ELF-1 (cell line): ENCODE measurements at regions not wholly inside any gene's neighbourhood (a gene's known extent, or its start where the extent isn't known, plus 50 kb on each side); places are given as distances from the start of the nearest gene placed in this dataset.

ENCODE experiments used
- DNase-seq: peaks from one replicate; pipeline ENCODE4 v3.0.0-alpha.2; 2016; ENCODE audit warnings: low read depth, low spot score

GRCh38 chr3:102599819-102600576 lies 165.2 kb downstream of the ZPLD1 start:
- no peak for DNase-seq

DNA sequence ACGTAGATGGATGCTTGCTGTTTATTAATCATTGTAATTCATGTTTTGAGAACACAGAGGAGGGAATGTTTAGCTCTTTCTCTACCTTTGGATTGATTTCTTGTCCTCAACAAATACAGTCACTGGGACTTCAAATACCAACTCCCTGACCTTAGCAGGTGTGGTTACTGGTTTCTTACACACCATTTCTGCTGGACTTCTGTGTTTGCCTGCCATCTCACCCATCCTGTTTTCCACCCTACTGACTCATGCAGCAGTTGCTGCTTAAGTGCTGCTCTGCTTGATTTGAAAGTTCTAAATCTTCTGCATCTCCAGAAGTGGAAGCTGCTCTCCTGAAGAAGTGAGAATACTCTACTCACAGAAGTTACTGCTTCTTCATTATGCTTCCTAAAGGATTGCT lies 170.3 kb downstream of the ZPLD1 start:
- no peak for DNase-seq

DNA sequence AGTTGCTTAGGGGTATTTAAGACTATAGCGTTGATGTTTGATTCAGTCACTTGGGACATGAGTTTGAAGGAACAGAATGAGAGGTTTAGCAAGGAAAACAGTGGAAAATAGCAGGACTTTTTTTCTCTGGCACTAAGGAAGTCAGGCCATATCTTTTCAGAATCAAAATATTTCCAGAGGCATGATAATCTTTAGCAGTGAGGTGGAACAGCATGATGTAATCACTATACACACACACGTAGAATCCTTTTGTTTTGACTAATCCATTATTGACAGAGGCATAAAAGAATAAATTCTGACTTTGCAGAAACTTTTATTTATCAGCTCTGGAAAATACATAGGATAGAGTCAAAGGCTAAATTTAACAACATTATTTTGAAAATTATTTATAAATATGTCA lies 174.1 kb downstream of the ZPLD1 start:
- no peak for DNase-seq

DNA sequence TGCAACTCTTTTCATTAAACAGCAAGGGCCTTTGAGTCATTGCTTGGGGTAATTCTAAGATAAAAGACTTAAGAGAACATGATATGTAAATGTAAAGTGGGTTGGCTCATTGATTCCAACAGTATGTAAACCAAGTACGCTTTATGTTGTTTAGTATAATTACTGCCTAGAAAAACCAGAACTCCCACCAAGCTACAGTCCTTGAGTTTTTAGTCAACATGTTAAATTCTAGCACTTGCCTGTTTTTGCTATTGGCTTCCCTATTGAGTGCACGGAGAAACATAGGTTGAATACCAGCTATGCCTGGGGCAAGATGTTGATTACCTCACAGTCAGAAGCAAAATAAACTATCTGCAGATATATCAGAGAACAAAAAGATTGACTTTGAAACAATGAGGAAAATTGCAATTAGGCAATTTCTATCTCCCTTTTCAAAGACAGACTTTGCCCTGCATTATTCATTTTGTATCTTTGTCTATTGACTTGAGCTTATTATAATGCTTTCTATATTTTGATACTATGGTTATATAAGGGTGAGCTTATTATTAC lies 179.3 kb downstream of the ZPLD1 start:
- DNase-seq: peak; percentile 8

DNA sequence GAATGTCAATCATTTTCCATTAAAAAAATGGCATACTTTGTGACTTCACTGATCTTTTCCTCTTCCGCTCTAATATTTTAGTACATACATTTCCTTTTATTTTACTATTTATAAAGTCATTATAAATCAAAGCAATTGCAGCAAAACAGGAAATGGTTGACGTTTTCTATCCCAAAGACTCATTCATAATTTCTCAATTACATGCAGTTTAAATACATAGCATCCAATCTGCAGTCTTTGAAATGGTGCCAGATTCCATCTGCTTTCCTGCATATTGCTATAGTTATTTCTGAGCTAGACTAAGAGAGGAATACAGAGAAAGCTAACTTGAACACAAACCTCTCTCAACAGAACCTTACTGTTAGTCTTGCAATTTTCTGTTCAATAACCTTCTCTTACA lies 179.8 kb downstream of the ZPLD1 start:
- DNase-seq: no peak

GRCh38 chr3:102617381-102617780 lies 182.6 kb downstream of the ZPLD1 start:
- no peak for DNase-seq

DNA sequence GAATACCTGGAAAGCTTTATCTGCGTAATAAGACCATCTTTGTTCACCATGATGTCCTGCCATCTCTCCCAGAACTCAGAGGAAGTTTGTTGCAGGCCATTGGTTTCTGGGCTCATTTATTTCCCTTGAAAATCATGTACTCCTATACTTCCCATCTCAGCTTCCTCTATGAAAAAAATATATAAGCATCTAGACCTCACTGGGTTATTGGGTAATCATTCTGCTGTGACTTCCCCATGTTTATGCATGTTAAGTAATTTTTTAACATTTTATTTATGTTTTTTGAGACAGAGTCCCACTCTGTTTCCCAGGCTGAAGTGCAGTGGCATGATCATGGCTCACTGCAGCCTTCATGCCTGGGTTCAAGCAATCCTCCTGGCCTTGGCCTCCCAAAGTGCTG lies 184.5 kb downstream of the ZPLD1 start:
- no peak for DNase-seq

- DNase-seq: no peak
Measured at GRCh38 chr3:102629943-102630342, 195.1 kb downstream of the ZPLD1 start.

GRCh38 chr3:102630531-102630930 lies 195.7 kb downstream of the ZPLD1 start:
- no peak for DNase-seq

GRCh38 chr3:102643546-102643945 lies 208.7 kb downstream of the ZPLD1 start:
- DNase-seq: no peak

GRCh38 chr3:102646557-102646956 lies 211.7 kb downstream of the ZPLD1 start:
- DNase-seq: no peak

GRCh38 chr3:102660653-102661052 lies 225.8 kb downstream of the ZPLD1 start:
- DNase-seq: no peak

GRCh38 chr3:102661707-102662497 lies 227.1 kb downstream of the ZPLD1 start:
- no peak for DNase-seq

DNA sequence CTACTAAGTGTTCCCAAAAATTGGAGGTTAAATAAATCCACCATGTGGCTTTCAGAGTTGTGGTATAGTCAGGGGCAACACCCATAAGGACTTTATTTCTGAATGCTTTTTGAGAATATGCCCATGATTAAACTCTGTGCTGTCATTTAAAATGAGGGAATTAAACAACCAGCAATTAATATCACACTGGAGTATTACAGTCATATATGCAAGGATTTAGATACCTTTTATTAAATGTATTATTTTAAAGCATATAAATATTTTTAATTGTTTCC lies 227.6 kb downstream of the ZPLD1 start:
- no peak for DNase-seq

GRCh38 chr3:102664126-102664525 lies 229.3 kb downstream of the ZPLD1 start:
- DNase-seq: no peak

- DNase-seq: no peak
Measured at GRCh38 chr3:102665183-102665582, 230.4 kb downstream of the ZPLD1 start.

DNA sequence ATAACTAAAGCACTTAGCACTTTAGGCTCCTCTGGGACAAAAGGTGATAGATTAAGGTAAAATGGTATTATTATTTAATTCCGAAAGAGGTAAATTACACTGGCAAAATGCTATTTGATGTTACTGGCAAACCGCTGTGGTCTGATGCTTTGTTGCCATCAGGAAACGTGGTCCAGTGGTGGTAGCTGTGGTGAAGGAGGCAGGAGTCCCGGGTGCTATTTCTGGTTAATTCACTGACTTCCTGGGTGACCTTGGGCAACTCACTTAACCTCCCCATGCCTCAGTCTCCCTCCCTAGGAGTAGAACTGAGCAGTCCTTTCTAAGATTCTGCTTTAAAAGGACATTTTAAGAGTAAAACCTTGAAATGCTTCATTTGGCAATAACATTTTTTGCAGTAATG lies 233.4 kb downstream of the ZPLD1 start:
- no peak for DNase-seq

DNA sequence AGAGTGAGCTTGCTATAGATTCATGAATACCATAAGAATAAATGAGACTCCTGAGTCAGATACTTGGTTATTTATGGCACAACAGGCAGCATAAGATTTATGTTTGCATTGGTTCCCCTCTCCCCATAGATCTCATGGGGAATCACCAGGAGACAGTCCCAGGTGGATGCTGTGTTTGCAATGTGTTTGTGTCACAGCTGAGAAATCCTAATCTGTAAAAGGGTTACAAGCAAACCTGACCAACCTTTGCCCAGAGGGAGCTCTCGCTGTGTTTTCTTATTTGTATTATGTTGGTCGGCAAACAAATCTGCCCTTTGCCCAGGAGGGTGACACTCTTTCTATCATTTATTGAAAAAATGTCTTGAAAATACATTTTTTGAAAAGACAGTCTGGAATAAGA lies 236.2 kb downstream of the ZPLD1 start:
- no peak for DNase-seq

GRCh38 chr3:102672305-102672704 lies 237.5 kb downstream of the ZPLD1 start:
- no peak for DNase-seq

GRCh38 chr3:102673271-102674115 lies 238.7 kb downstream of the ZPLD1 start:
- peak; percentile 82 for DNase-seq

GRCh38 chr3:102674284-102674683 lies 239.5 kb downstream of the ZPLD1 start:
- DNase-seq: no peak

DNA sequence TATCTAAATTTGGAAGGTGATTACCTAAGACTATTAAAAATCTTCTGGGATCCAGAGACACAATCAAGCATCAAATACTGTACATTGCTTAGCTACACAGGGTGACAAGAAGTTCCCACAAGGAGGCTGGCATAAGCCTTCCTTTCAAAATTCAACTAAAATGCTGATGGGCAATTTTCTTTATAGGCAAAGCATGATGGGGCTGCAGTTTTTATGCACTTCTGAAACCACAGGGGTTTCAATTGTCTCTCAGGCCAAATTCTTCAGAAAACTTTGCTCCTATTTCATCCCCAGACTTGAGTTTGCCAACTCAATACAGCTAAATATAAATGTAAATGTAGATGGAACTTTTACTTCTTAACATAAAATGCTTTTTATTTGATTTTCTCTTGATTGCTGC lies 241.6 kb downstream of the ZPLD1 start:
- no peak for DNase-seq
